ENCODE measurements at regions not wholly inside any gene's neighbourhood (a gene's known extent, or its start where the extent isn't known, plus 50 kb on each side); places are given as distances from the start of the nearest gene placed in this dataset.

DNA sequence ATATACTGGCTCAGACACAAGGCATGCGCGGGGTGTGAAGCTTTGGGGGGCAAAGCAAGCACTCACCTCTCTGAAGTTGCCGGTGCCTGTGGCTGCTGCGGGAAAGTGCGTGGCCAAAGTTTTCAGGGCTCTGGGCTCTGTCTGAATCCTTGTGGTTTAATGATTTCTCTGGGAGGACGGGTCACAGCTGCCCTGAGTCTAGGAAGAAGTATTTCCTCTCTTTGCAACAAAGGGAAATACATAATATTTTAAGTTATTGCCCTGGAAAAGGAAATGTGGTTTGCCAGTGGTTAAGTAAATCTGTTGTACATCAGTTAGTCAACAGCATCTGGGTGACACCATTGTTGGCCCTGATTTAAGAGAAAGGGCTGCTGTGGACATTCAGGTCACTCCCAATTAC, 56.7 kb upstream of the ZDBF2 start:
- Histone ChIP-seq H4K20me1 (ENCODE audit: low read depth) (no peaks in the 10 kb centered on the region), H3K27me3 (no peaks in the 10 kb centered on the region), H3K9ac (no peak overlapping the region), H3K36me3 (no peaks in the 10 kb centered on the region), H3K4me1 (peaks cover 50% of the 10 kb centered on the region), H3F3A (ENCODE audit: low read depth) (peaks cover 45% of the 10 kb centered on the region), H3K27ac (peak overlapping the region; percentile 91), H3K79me2 (ENCODE audit: low read depth) (no peaks in the 10 kb centered on the region), H2AFZ (replicated peaks) (peak overlapping the region; percentile 91), H3K9me3 (ENCODE audit: low read depth) (no peaks in the 10 kb centered on the region), H3K4me2 (peak overlapping the region; percentile 68), H3K4me3 (peak overlapping the region; percentile 9)
- no peaks in the 10 kb centered on the region for H3K27me3 Mint-ChIP-seq (ENCODE audit: insufficient read depth, low read depth)
- peak overlapping the region; percentile 73 for H3K27ac Mint-ChIP-seq
- peaks cover 11% of the 10 kb centered on the region for H3K9me3 Mint-ChIP-seq
- TF ChIP-seq CTCF (IDR thresholded peaks at IDR 0.05), result no peak
- TF ChIP-seq EZH2 (IDR thresholded peaks at IDR 0.05), result no peak
- no peak for TF ChIP-seq EZH2phosphoT487 (IDR thresholded peaks at IDR 0.05)
- no peaks in the 10 kb centered on the region for H3K36me3 Mint-ChIP-seq
- peaks cover 39% of the 10 kb centered on the region for H3K4me1 Mint-ChIP-seq
- H3K4me3 Mint-ChIP-seq, result peak overlapping the region; percentile 14
- DNase-seq (ENCODE audit: low spot score), result peak; percentile 44

DNA sequence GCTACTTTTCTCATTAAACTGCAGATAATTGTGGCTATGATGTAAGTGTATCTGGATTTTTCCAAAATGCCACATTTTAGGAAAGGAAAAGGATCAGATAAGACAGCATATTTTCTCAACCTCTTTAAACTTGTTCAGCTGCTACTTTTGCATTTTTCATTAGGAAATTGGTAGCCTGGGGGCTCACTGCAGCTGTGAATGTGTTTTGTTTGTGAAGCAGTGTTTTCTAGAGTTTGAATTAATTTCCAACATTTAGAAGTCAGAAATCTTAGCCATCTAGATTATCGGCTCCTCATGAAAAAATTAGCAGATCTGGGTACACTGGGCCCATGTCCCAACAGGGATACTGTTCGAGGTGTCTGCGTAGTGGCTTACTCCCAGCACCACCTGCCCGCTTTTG, 56.3 kb upstream of the ZDBF2 start:
- Histone ChIP-seq H3K9ac (no peak overlapping the region), H3K79me2 (ENCODE audit: low read depth) (no peaks in the 10 kb centered on the region), H3K36me3 (no peaks in the 10 kb centered on the region), H3K27me3 (no peaks in the 10 kb centered on the region), H3K4me1 (peaks cover 46% of the 10 kb centered on the region), H3F3A (ENCODE audit: low read depth) (peaks cover 41% of the 10 kb centered on the region), H3K27ac (peak overlapping the region; percentile 91), H2AFZ (replicated peaks) (peak overlapping the region; percentile 91), H3K9me3 (ENCODE audit: low read depth) (no peaks in the 10 kb centered on the region), H3K4me2 (peak overlapping the region; percentile 68), H4K20me1 (ENCODE audit: low read depth) (no peaks in the 10 kb centered on the region), H3K4me3 (no peak overlapping the region)
- Mint-ChIP-seq H3K36me3 (no peaks in the 10 kb centered on the region), H3K27ac (peak overlapping the region; percentile 73), H3K4me3 (no peak overlapping the region), H3K4me1 (peaks cover 35% of the 10 kb centered on the region), H3K27me3 (ENCODE audit: insufficient read depth, low read depth) (no peaks in the 10 kb centered on the region), H3K9me3 (peaks cover 11% of the 10 kb centered on the region)
- no peak for DNase-seq (ENCODE audit: low spot score)
- TF ChIP-seq EZH2 (IDR thresholded peaks at IDR 0.05), result no peak
- TF ChIP-seq CTCF (IDR thresholded peaks at IDR 0.05), result no peak
- TF ChIP-seq EZH2phosphoT487 (IDR thresholded peaks at IDR 0.05), result no peak

- no peak for TF ChIP-seq EZH2phosphoT487 (IDR thresholded peaks at IDR 0.05)
- no peak for TF ChIP-seq EZH2 (IDR thresholded peaks at IDR 0.05)
- no peak for TF ChIP-seq CTCF (IDR thresholded peaks at IDR 0.05)
- peak overlapping the region; percentile 91 for H3K27ac ChIP-seq
- Mint-ChIP-seq H3K4me1 (peaks cover 30% of the 10 kb centered on the region), H3K4me3 (no peak overlapping the region), H3K27ac (no peak overlapping the region), H3K27me3 (ENCODE audit: insufficient read depth, low read depth) (no peaks in the 10 kb centered on the region), H3K36me3 (no peaks in the 10 kb centered on the region), H3K9me3 (peaks cover 11% of the 10 kb centered on the region)
- no peak for DNase-seq (ENCODE audit: low spot score)
- no peak overlapping the region for H3K4me3 ChIP-seq
- no peaks in the 10 kb centered on the region for H3K9me3 ChIP-seq (ENCODE audit: low read depth)
- H3F3A ChIP-seq (ENCODE audit: low read depth), result peaks cover 41% of the 10 kb centered on the region
- no peaks in the 10 kb centered on the region for H4K20me1 ChIP-seq (ENCODE audit: low read depth)
- H3K36me3 ChIP-seq, result no peaks in the 10 kb centered on the region
- peak overlapping the region; percentile 68 for H3K4me2 ChIP-seq
- H3K79me2 ChIP-seq (ENCODE audit: low read depth), result no peaks in the 10 kb centered on the region
- H3K9ac ChIP-seq, result no peak overlapping the region
- peaks cover 40% of the 10 kb centered on the region for H3K4me1 ChIP-seq
- H3K27me3 ChIP-seq, result no peaks in the 10 kb centered on the region
- peak overlapping the region; percentile 91 for H2AFZ ChIP-seq (replicated peaks)
Measured at GRCh38 chr2:206218796-206219499, 55.5 kb upstream of the ZDBF2 start.
